Uterus (tissue), 3 donors: ENCODE measurements at regions not wholly inside any gene's neighbourhood (a gene's known extent, or its start where the extent isn't known, plus 50 kb on each side); places are given as distances from the start of the nearest gene placed in this dataset.

Source experiments
- DNase-seq, 2 donors: peaks; one replicate each; pipeline ENCODE4 v3.0.0-alpha.2; 2019 to 2020
- H3K27ac ChIP-seq, 2 donors: fragments of 200-600 bp; sonication (generic); 1 replicate in 1 of 2; 2 replicates in 1 of 2; pipeline ENCODE4 v1.5.1; 2016 to 2018
- H3K27me3 ChIP-seq, 2 donors: fragments of 200-600 bp; sonication (generic); one replicate each; pipeline ENCODE4 v1.5.1; 2018 to 2019; ENCODE audit warnings: control low read depth in 1 of 2
- H3K36me3 ChIP-seq, 2 donors: fragments of 200-600 bp; sonication (generic); one replicate each; pipeline ENCODE4 v1.5.1; 2019; ENCODE audit warnings: control low read depth in 1 of 2
- H3K4me1 ChIP-seq, 2 donors: fragments of 200-600 bp; sonication (generic); one replicate each; pipeline ENCODE4 v1.5.1; 2018 to 2019; ENCODE audit warnings: control low read depth in 1 of 2
- H3K4me3 ChIP-seq, 2 donors: fragments of 200-600 bp; sonication (generic); 1 replicate in 1 of 2; 2 replicates in 1 of 2; pipeline ENCODE4 v1.5.1; 2018 to 2019; ENCODE audit warnings: mild to moderate bottlenecking in 1 of 2
- H3K9me3 ChIP-seq, 2 donors: fragments of 200-600 bp; sonication (generic); one replicate each; pipeline ENCODE4 v1.5.1; 2019; ENCODE audit warnings: control low read depth in 1 of 2
- POLR2A ChIP-seq, 2 donors: fragments of 450-650 bp; IDR thresholded peaks; one replicate each; pipeline ENCODE4 v1.6.1; 2016; ENCODE audit warnings: antibody characterized with exemption in 2 of 2, mild to moderate bottlenecking in 1 of 2, moderate library complexity in 1 of 2
- intact Hi-C: fragments of 100-400 bp; cut with DNase I; formaldehyde crosslinking; loops from one replicate; pipeline ENCODE4 v1.15.1; 2023; ENCODE audit warnings: low total_unique reads
- TF ChIP-seq, protein P1 (sequence below), 4 experiments: fragments of 200-600 bp in 2 of 4; fragments of 450-650 bp in 2 of 4; sonication (generic) in 2 of 4; IDR thresholded peaks; one replicate each; pipeline ENCODE4 v1.5.1; 2016 to 2019; ENCODE audit warnings: antibody characterized with exemption in 4 of 4, mild to moderate bottlenecking in 2 of 4, moderate library complexity in 1 of 4
- donor health status: DM: yes; HTN: yes; CAD: no.

- TF ChIP-seq, protein P1, sequence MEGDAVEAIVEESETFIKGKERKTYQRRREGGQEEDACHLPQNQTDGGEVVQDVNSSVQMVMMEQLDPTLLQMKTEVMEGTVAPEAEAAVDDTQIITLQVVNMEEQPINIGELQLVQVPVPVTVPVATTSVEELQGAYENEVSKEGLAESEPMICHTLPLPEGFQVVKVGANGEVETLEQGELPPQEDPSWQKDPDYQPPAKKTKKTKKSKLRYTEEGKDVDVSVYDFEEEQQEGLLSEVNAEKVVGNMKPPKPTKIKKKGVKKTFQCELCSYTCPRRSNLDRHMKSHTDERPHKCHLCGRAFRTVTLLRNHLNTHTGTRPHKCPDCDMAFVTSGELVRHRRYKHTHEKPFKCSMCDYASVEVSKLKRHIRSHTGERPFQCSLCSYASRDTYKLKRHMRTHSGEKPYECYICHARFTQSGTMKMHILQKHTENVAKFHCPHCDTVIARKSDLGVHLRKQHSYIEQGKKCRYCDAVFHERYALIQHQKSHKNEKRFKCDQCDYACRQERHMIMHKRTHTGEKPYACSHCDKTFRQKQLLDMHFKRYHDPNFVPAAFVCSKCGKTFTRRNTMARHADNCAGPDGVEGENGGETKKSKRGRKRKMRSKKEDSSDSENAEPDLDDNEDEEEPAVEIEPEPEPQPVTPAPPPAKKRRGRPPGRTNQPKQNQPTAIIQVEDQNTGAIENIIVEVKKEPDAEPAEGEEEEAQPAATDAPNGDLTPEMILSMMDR (IDR thresholded peaks at IDR 0.05) = no peak
- no peak for TF ChIP-seq POLR2A (IDR thresholded peaks at IDR 0.05)
- H3K9me3 ChIP-seq = no peaks in the 10 kb centered on the region
- no peaks in the 10 kb centered on the region for H3K36me3 ChIP-seq
- DNase-seq = peak in 1 of 2 donors; percentile 10
- H3K27me3 ChIP-seq = no peaks in the 10 kb centered on the region
- intact Hi-C loops = no loop called here
- H3K4me1 ChIP-seq = peaks cover 0 to 10% of the 10 kb centered on the region in 2 donors
- no peak overlapping the region for H3K27ac ChIP-seq
- H3K4me3 ChIP-seq = no peak overlapping the region
Measured at GRCh38 chr2:241943209-241943850, 73.8 kb downstream of the RTP5 start.

- intact Hi-C loops = no loop called here
- H3K4me1 ChIP-seq = peaks cover 0 to 10% of the 10 kb centered on the region in 2 donors
- H3K9me3 ChIP-seq = no peaks in the 10 kb centered on the region
- H3K36me3 ChIP-seq = no peaks in the 10 kb centered on the region
- no peak for TF ChIP-seq POLR2A (IDR thresholded peaks at IDR 0.05)
- TF ChIP-seq, protein P1 (IDR thresholded peaks at IDR 0.05) = no peak
- DNase-seq = peak in 1 of 2 donors; percentile 6
- no peaks in the 10 kb centered on the region for H3K27me3 ChIP-seq
- no peak overlapping the region for H3K4me3 ChIP-seq
- H3K27ac ChIP-seq = no peak overlapping the region
Measured at GRCh38 chr2:241943961-241944575, 74.5 kb downstream of the RTP5 start.

- TF ChIP-seq, protein P1 (IDR thresholded peaks at IDR 0.05) = no peak
- TF ChIP-seq POLR2A (IDR thresholded peaks at IDR 0.05) = no peak
- intact Hi-C loops = no loop called here
- Histone ChIP-seq H3K36me3 (no peaks in the 10 kb centered on the region), H3K4me3 (no peak overlapping the region), H3K9me3 (no peaks in the 10 kb centered on the region), H3K27me3 (no peaks in the 10 kb centered on the region), H3K4me1 (peaks cover 0 to 10% of the 10 kb centered on the region in 2 donors), H3K27ac (no peak overlapping the region)
- DNase-seq = no peak
Measured at GRCh38 chr2:241944821-241945220, 75.3 kb downstream of the RTP5 start.

DNA sequence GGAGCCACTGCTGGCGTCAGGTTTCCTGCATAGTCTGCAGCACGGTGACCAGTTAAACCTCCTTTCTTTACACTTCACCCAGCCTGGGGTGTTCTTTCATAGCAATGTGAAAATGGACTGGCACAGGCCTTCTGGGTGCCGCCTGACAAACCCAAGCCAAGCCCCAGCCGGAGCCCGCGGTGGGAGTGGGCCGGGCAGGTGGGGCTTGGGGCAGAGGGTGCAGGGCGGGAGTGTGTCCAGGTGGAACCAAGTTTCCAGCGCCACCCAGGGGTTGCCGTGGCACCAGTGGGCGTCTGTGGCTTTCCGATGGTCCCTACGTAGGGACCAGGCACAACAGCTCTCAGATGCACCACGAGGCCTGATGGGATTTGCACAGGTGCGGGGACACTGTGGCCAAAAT, 75.8 kb downstream of the RTP5 start:
- intact Hi-C loops = no loop called here
- no peak for TF ChIP-seq POLR2A (IDR thresholded peaks at IDR 0.05)
- TF ChIP-seq, protein P1 (IDR thresholded peaks at IDR 0.05) = no peak
- peaks cover 0 to 10% of the 10 kb centered on the region in 2 donors for H3K4me1 ChIP-seq
- DNase-seq = no peak
- H3K36me3 ChIP-seq = no peaks in the 10 kb centered on the region
- H3K9me3 ChIP-seq = no peaks in the 10 kb centered on the region
- no peak overlapping the region for H3K27ac ChIP-seq
- H3K27me3 ChIP-seq = no peaks in the 10 kb centered on the region
- H3K4me3 ChIP-seq = no peak overlapping the region

GRCh38 chr2:241945803-241946202, 76.3 kb downstream of the RTP5 start:
- no peaks in the 10 kb centered on the region for H3K9me3 ChIP-seq
- peaks cover 0 to 10% of the 10 kb centered on the region in 2 donors for H3K4me1 ChIP-seq
- no peaks in the 10 kb centered on the region for H3K27me3 ChIP-seq
- TF ChIP-seq POLR2A (IDR thresholded peaks at IDR 0.05) = no peak
- TF ChIP-seq, protein P1 (IDR thresholded peaks at IDR 0.05) = no peak
- intact Hi-C loops = no loop called here
- H3K4me3 ChIP-seq = no peak overlapping the region
- H3K27ac ChIP-seq = no peak overlapping the region
- no peaks in the 10 kb centered on the region for H3K36me3 ChIP-seq
- no peak for DNase-seq
